Spleen (tissue), 7 donors: ENCODE measurements at regions not wholly inside any gene's neighbourhood (a gene's known extent, or its start where the extent isn't known, plus 50 kb on each side); places are given as distances from the start of the nearest gene placed in this dataset.

Experiments used
- POLR2A ChIP-seq, 3 donors: fragments of 450-650 bp; IDR thresholded peaks; one replicate each; pipeline ENCODE4 v1.5.1; 2017; ENCODE audit warnings: antibody characterized with exemption in 3 of 3, mild to moderate bottlenecking in 1 of 3
- POLR2AphosphoS5 ChIP-seq, 3 donors: sonication (generic); formaldehyde crosslinking; IDR thresholded peaks; one replicate each; pipeline ENCODE4 v1.5.1; 2017; ENCODE audit warnings: antibody characterized with exemption in 3 of 3
- TF ChIP-seq, protein P1 (sequence below), 11 experiments: fragments of 200-600 bp in 7 of 11; fragments of 450-650 bp in 4 of 11; sonication (generic) in 4 of 11; IDR thresholded peaks in 8 of 11; conservative IDR thresholded peaks in 3 of 11; 1 replicate in 7 of 11; 2 replicates in 4 of 11; pipeline versions ENCODE4 v1.4.0 to v1.8.0; 2016 to 2021; ENCODE audit warnings: antibody characterized with exemption in 11 of 11, inconsistent platforms in 4 of 11, mild to moderate bottlenecking in 1 of 11
- donor health status: DM: no; HTN: no; CAD: no; lungs with moderate emphysema.
- donor health status: DM: no; HTN: no; CAD: no.
- donor health status: DM: no; HTN: no; CAD: no.

DNA sequence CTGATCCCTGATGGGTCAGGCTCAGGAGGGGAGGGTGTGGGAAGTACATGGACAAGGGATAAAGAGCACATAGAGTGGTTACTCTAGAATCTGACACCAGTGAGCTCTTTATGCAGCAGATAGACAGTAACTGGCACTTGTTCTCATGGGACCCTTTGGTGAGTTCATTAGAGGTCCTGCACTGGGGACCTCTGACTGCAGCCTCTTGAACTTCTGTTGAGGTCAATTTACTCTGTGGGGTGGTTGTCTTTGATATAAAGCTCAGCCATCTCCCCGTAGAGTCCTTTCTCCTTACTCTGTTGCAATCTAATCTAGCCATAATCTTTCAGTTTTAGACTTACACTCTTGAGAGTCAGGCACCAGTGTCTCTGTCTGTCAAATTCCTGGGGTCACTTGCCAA lies 222.4 kb downstream of the GPAT3 start:
- TF ChIP-seq POLR2A (IDR thresholded peaks at IDR 0.05): no peak
- TF ChIP-seq, protein P1, sequence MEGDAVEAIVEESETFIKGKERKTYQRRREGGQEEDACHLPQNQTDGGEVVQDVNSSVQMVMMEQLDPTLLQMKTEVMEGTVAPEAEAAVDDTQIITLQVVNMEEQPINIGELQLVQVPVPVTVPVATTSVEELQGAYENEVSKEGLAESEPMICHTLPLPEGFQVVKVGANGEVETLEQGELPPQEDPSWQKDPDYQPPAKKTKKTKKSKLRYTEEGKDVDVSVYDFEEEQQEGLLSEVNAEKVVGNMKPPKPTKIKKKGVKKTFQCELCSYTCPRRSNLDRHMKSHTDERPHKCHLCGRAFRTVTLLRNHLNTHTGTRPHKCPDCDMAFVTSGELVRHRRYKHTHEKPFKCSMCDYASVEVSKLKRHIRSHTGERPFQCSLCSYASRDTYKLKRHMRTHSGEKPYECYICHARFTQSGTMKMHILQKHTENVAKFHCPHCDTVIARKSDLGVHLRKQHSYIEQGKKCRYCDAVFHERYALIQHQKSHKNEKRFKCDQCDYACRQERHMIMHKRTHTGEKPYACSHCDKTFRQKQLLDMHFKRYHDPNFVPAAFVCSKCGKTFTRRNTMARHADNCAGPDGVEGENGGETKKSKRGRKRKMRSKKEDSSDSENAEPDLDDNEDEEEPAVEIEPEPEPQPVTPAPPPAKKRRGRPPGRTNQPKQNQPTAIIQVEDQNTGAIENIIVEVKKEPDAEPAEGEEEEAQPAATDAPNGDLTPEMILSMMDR (IDR thresholded peaks at IDR 0.05 in 8 of 11, conservative IDR thresholded peaks at IDR 0.05 in 3 of 11): no peak
- TF ChIP-seq POLR2AphosphoS5 (IDR thresholded peaks at IDR 0.05): no peak
